H1 (cell line): ENCODE measurements at regions not wholly inside any gene's neighbourhood (a gene's known extent, or its start where the extent isn't known, plus 50 kb on each side); places are given as distances from the start of the nearest gene placed in this dataset.

ENCODE experiments used
- CREB1 ChIP-seq: IDR thresholded peaks from 2 replicates; pipeline ENCODE4 v1.6.1; 2012; ENCODE audit warnings: inconsistent platforms
- HDAC2 ChIP-seq, 2 experiments: fragments of 300-600 bp in 1 of 2; sonication (generic) in 1 of 2; IDR thresholded peaks; 2 replicates each; pipeline ENCODE4 v1.6.1; 2011 to 2012; ENCODE audit warnings: low read depth in 2 of 2, low read length in 2 of 2, mild to moderate bottlenecking in 2 of 2, moderate library complexity in 2 of 2, borderline replicate concordance in 1 of 2, inconsistent platforms in 1 of 2
- JUN ChIP-seq: IDR thresholded peaks from 2 replicates; pipeline ENCODE4 v1.6.1; 2011; ENCODE audit warnings: low read depth, mild to moderate bottlenecking, improper control_type of control experiment, low read length
- JUND ChIP-seq: IDR thresholded peaks from 2 replicates; pipeline ENCODE4 v1.6.1; 2011; ENCODE audit warnings: mild to moderate bottlenecking, improper control_type of control experiment, low read length
- KDM4A ChIP-seq: IDR thresholded peaks from one replicate; pipeline ENCODE4 v1.7.1; 2012; ENCODE audit warnings: low read depth, mild to moderate bottlenecking, moderate library complexity, low read length, inconsistent platforms; ENCODE audit not compliant: severe bottlenecking
- TF ChIP-seq, protein P1 (sequence below): IDR thresholded peaks from 2 replicates; pipeline ENCODE4 v1.6.1; 2011; ENCODE audit warnings: low read length, improper control_type of control experiment

- TF ChIP-seq HDAC2 (IDR thresholded peaks at IDR 0.05; ENCODE audit: borderline replicate concordance in 1 of 2, low read depth in 2 of 2, low read length in 2 of 2), result no peak
- TF ChIP-seq, protein P1, sequence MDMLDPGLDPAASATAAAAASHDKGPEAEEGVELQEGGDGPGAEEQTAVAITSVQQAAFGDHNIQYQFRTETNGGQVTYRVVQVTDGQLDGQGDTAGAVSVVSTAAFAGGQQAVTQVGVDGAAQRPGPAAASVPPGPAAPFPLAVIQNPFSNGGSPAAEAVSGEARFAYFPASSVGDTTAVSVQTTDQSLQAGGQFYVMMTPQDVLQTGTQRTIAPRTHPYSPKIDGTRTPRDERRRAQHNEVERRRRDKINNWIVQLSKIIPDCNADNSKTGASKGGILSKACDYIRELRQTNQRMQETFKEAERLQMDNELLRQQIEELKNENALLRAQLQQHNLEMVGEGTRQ, result no peak
- TF ChIP-seq JUN, result no peak
- no peak for TF ChIP-seq JUND
- no peak for TF ChIP-seq CREB1
- no peak for TF ChIP-seq KDM4A
Observed at GRCh38 chr13:86846501-86846900, 824.7 kb upstream of the SLITRK5 start (continued).
